Endodermal cell (in vitro differentiated cells): ENCODE measurements at regions not wholly inside any gene's neighbourhood (a gene's known extent, or its start where the extent isn't known, plus 50 kb on each side); places are given as distances from the start of the nearest gene placed in this dataset.
"Not testable (repeated sequence)": the region's sequence is repeated elsewhere in the genome, so short reads cannot be mapped to it uniquely, and the experiment has no call there.

Experiments used
- DNase-seq: peaks from one replicate; pipeline ENCODE4 v3.0.0-alpha.2; 2017
- H3K27ac ChIP-seq: 2 replicates; pipeline ENCODE4 v1.5.1; 2013; ENCODE audit warnings: mild to moderate bottlenecking, low read depth, low read length, moderate library complexity
- H3K27me3 ChIP-seq: 2 replicates; pipeline ENCODE4 v1.6.1; 2013; ENCODE audit warnings: mild to moderate bottlenecking, low read length, moderate library complexity; ENCODE audit not compliant: insufficient read depth, control insufficient read depth, poor library complexity, severe bottlenecking
- H3K36me3 ChIP-seq: 2 replicates; pipeline ENCODE4 v1.7.0; 2013; ENCODE audit warnings: mild to moderate bottlenecking, low read length, moderate library complexity; ENCODE audit not compliant: control insufficient read depth, insufficient read depth
- H3K4me1 ChIP-seq: one replicate; pipeline ENCODE4 v1.7.0; 2013; ENCODE audit warnings: low read length; ENCODE audit not compliant: control insufficient read depth, insufficient read depth
- H3K4me3 ChIP-seq: 2 replicates; pipeline ENCODE4 v1.5.1; 2013; ENCODE audit warnings: mild to moderate bottlenecking, low read length, moderate library complexity
- H3K9ac ChIP-seq: 2 replicates; pipeline ENCODE4 v1.6.1; 2013; ENCODE audit warnings: mild to moderate bottlenecking, low read length, moderate library complexity; ENCODE audit not compliant: poor library complexity, severe bottlenecking; ENCODE audit errors: extremely low read depth
- H3K9me3 ChIP-seq: 2 replicates; pipeline ENCODE4 v1.6.1; 2013; ENCODE audit warnings: mild to moderate bottlenecking, low read length, moderate library complexity; ENCODE audit not compliant: control insufficient read depth
- H3K27ac Mint-ChIP-seq: 2 replicates; pipeline ENCODE4 v1.8.0; 2020; ENCODE audit warnings: mixed read lengths
- H3K27me3 Mint-ChIP-seq: 2 replicates; pipeline ENCODE4 v1.8.0; 2021; ENCODE audit warnings: mild to moderate bottlenecking, mixed read lengths; ENCODE audit not compliant: insufficient read depth
- H3K36me3 Mint-ChIP-seq: 2 replicates; pipeline ENCODE4 v1.8.0; 2020; ENCODE audit warnings: low read depth, mixed read lengths
- H3K4me1 Mint-ChIP-seq: 2 replicates; pipeline ENCODE4 v1.8.0; 2020; ENCODE audit warnings: mixed read lengths
- H3K4me3 Mint-ChIP-seq: 2 replicates; pipeline ENCODE4 v1.8.0; 2020; ENCODE audit warnings: mild to moderate bottlenecking, moderate library complexity, mixed read lengths
- H3K9me3 Mint-ChIP-seq: 2 replicates; pipeline ENCODE4 v1.8.0; 2020; ENCODE audit warnings: mild to moderate bottlenecking, mixed read lengths
- WGBS, 2 experiments: methylation state at CpG; one replicate each; pipeline versions ENCODE4 v1.1.5 to v1.1.7; 2013; ENCODE audit warnings: missing lambda C conversion rate in 2 of 2, mixed read lengths in 1 of 2; ENCODE audit not compliant: insufficient coverage in 1 of 2, insufficient read length in 1 of 2; 5-methylcytosine and 5-hydroxymethylcytosine counted together
- TF ChIP-seq, protein P1 (sequence below): fragments of 200-600 bp; sonication (generic); conservative IDR thresholded peaks from 2 replicates; pipeline ENCODE4 v1.5.0; 2021; ENCODE audit warnings: antibody characterized with exemption, mild to moderate bottlenecking

GRCh38 chr7:19519443-19520021 is 189.3 kb downstream of the POLR1F start:
- H3K4me1 ChIP-seq, result peaks cover 3% of the 10 kb centered on the region
- Mint-ChIP-seq H3K36me3 (no peaks in the 10 kb centered on the region), H3K27me3 (no peaks in the 10 kb centered on the region), H3K27ac (no peak overlapping the region), H3K9me3 (peaks cover 3% of the 10 kb centered on the region), H3K4me1 (peaks cover 16% of the 10 kb centered on the region), H3K4me3 (no peak overlapping the region)
- no peak overlapping the region for H3K4me3 ChIP-seq
- no peak overlapping the region for H3K9ac ChIP-seq
- no peaks in the 10 kb centered on the region for H3K27me3 ChIP-seq
- TF ChIP-seq, protein P1, sequence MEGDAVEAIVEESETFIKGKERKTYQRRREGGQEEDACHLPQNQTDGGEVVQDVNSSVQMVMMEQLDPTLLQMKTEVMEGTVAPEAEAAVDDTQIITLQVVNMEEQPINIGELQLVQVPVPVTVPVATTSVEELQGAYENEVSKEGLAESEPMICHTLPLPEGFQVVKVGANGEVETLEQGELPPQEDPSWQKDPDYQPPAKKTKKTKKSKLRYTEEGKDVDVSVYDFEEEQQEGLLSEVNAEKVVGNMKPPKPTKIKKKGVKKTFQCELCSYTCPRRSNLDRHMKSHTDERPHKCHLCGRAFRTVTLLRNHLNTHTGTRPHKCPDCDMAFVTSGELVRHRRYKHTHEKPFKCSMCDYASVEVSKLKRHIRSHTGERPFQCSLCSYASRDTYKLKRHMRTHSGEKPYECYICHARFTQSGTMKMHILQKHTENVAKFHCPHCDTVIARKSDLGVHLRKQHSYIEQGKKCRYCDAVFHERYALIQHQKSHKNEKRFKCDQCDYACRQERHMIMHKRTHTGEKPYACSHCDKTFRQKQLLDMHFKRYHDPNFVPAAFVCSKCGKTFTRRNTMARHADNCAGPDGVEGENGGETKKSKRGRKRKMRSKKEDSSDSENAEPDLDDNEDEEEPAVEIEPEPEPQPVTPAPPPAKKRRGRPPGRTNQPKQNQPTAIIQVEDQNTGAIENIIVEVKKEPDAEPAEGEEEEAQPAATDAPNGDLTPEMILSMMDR, result no peak
- no peak for DNase-seq
- H3K9me3 ChIP-seq, result no peaks in the 10 kb centered on the region
- H3K27ac ChIP-seq, result no peak overlapping the region
- no peaks in the 10 kb centered on the region for H3K36me3 ChIP-seq
- 92% methylated on average over 3 of the region's 3 CpGs; no CpG with 5 or more reads in 1 of the 2 experiments for WGBS, 2 experiments

GRCh38 chr7:19517546-19517945 is 191.3 kb downstream of the POLR1F start:
- H3K27ac ChIP-seq, H3K27ac Mint-ChIP-seq, H3K4me1 ChIP-seq, H3K36me3 ChIP-seq, H3K27me3 ChIP-seq, H3K9ac ChIP-seq, H3K36me3 Mint-ChIP-seq, H3K9me3 Mint-ChIP-seq, H3K27me3 Mint-ChIP-seq, H3K4me3 Mint-ChIP-seq, DNase-seq, H3K4me3 ChIP-seq, H3K9me3 ChIP-seq: not testable (repeated sequence)
- WGBS, 2 experiments, result 84 to 100% methylated on average over 1 to 2 of the region's 3 CpGs
- peaks cover 11% of the 10 kb centered on the region for H3K4me1 Mint-ChIP-seq

GRCh38 chr7:19508821-19509220 is 200.0 kb downstream of the POLR1F start:
- H3K27ac Mint-ChIP-seq, result no peak overlapping the region
- H3K4me3 ChIP-seq, result no peak overlapping the region

More at GRCh38 chr7:19508821-19509220, 200.0 kb downstream of the POLR1F start:
- H3K27ac ChIP-seq, result no peak overlapping the region
- no peaks in the 10 kb centered on the region for H3K4me1 ChIP-seq
- TF ChIP-seq, protein P1, result no peak
- Mint-ChIP-seq H3K27me3 (no peaks in the 10 kb centered on the region), H3K36me3 (no peaks in the 10 kb centered on the region), H3K4me3 (no peak overlapping the region), H3K4me1 (no peaks in the 10 kb centered on the region), H3K9me3 (no peaks in the 10 kb centered on the region)
- H3K27me3 ChIP-seq, result no peaks in the 10 kb centered on the region
- 94 to 96% methylated on average over 2 of the region's 2 CpGs for WGBS, 2 experiments
- DNase-seq, result no peak
- H3K9me3 ChIP-seq, result no peaks in the 10 kb centered on the region
- H3K9ac ChIP-seq, result no peak overlapping the region
- H3K36me3 ChIP-seq, result no peaks in the 10 kb centered on the region
